CD4-positive, alpha-beta memory T cell (primary cell): ENCODE measurements at regions not wholly inside any gene's neighbourhood (a gene's known extent, or its start where the extent isn't known, plus 50 kb on each side); places are given as distances from the start of the nearest gene placed in this dataset.

ENCODE experiments used
- CTCF ChIA-PET: fragments of 350-600 bp; sonication (Branson Sonifier 250); formaldehyde crosslinking; loops from one replicate; lab custom pipeline; 2021; ENCODE audit warnings: inconsistent platforms; ENCODE audit not compliant: partially characterized antibody; lab: Charles Lee
- POLR2A ChIA-PET: fragments of 350-600 bp; sonication (Branson Sonifier 250); formaldehyde crosslinking; loops from one replicate; lab custom pipeline; 2021; ENCODE audit not compliant: partially characterized antibody; lab: Charles Lee
- DNase-seq, 5 donors: peaks; one replicate each; pipeline versions ENCODE4 v3.0.0 to v3.0.0-alpha.2; 2020 to 2022; ENCODE audit warnings: mixed read lengths in 1 of 5
- H3K27ac ChIP-seq: one replicate; pipeline ENCODE4 v1.7.0; 2013; ENCODE audit warnings: low read depth, low read length
- H3K27me3 ChIP-seq: 2 replicates; pipeline ENCODE4 v1.7.0; 2013; ENCODE audit warnings: mild to moderate bottlenecking, low read length, moderate library complexity; ENCODE audit not compliant: insufficient read depth
- H3K36me3 ChIP-seq: 2 replicates; pipeline ENCODE4 v1.7.0; 2013; ENCODE audit warnings: mild to moderate bottlenecking, low read length, moderate library complexity; ENCODE audit not compliant: insufficient read depth
- H3K4me1 ChIP-seq: 2 replicates; pipeline ENCODE4 v1.7.0; 2013; ENCODE audit warnings: mild to moderate bottlenecking, low read length, moderate library complexity; ENCODE audit not compliant: insufficient read depth
- H3K4me3 ChIP-seq, 2 donors: one replicate each; pipeline ENCODE4 v1.7.0; 2013; ENCODE audit warnings: low read length in 2 of 2, mild to moderate bottlenecking in 1 of 2
- H3K9me3 ChIP-seq, 2 donors: one replicate each; pipeline ENCODE4 v1.7.0; 2013; ENCODE audit warnings: low read length in 2 of 2, control low read depth in 1 of 2; ENCODE audit not compliant: control insufficient read depth in 1 of 2
- H3K27ac Mint-ChIP-seq, 7 donors: one replicate each; pipeline ENCODE4 v1.8.0; 2020 to 2021; ENCODE audit warnings: mixed read lengths in 7 of 7, mild to moderate bottlenecking in 6 of 7, inconsistent platforms in 3 of 7, moderate library complexity in 3 of 7
- H3K27me3 Mint-ChIP-seq, 2 donors: one replicate each; pipeline ENCODE4 v1.8.0; 2020 to 2021; ENCODE audit warnings: mixed read lengths in 2 of 2
- H3K36me3 Mint-ChIP-seq, 2 donors: one replicate each; pipeline ENCODE4 v1.8.0; 2020 to 2021; ENCODE audit warnings: mixed read lengths in 2 of 2, inconsistent platforms in 1 of 2, mild to moderate bottlenecking in 1 of 2
- H3K4me1 Mint-ChIP-seq, 4 donors: one replicate each; pipeline ENCODE4 v1.8.0; 2020 to 2021; ENCODE audit warnings: mixed read lengths in 4 of 4, mild to moderate bottlenecking in 1 of 4
- H3K4me3 Mint-ChIP-seq, 8 donors: one replicate each; pipeline ENCODE4 v1.8.0; 2020 to 2021; ENCODE audit warnings: mixed read lengths in 8 of 8, mild to moderate bottlenecking in 7 of 8, moderate library complexity in 6 of 8, inconsistent platforms in 3 of 8
- H3K9me3 Mint-ChIP-seq, 8 donors: one replicate each; pipeline ENCODE4 v1.8.0; 2020 to 2021; ENCODE audit warnings: mixed read lengths in 8 of 8, mild to moderate bottlenecking in 5 of 8, inconsistent platforms in 3 of 8, moderate library complexity in 1 of 8
- intact Hi-C: fragments of 100-400 bp; cut with micrococcal nuclease; formaldehyde crosslinking; loops from one replicate; pipeline ENCODE4 v1.15.1; 2023

DNA sequence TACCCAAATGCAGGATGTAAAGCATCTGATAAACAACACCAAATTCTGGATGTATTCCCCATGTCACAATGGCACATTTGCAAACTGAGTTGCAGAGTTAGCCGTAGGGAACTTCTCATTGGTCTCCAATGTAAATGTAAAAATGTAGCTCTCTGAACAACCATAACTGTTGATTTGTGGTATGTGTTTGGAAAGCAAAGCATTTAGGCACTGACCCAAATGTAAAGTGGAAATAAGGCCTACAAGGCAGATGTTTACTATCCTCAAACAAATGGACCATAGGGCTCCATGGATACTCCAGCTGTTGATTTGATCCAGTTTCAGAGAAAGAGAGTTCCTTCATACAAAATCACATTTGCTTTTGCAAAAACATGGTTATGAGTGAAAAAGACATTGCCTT, 223.0 kb upstream of the ELAC2 start:
- POLR2A ChIA-PET: no interaction called here
- CTCF ChIA-PET: no interaction called here
- intact Hi-C loops: no loop called here
- Mint-ChIP-seq H3K9me3 (peaks cover 0 to 3% (median 0%) of the 10 kb centered on the region in 8 donors), H3K4me3 (no peak overlapping the region), H3K27ac (no peak overlapping the region), H3K4me1 (no peaks in the 10 kb centered on the region), H3K36me3 (no peaks in the 10 kb centered on the region), H3K27me3 (peaks cover 2 to 3% of the 10 kb centered on the region in 2 donors)
- no peaks in the 10 kb centered on the region for H3K27me3 ChIP-seq
- H3K4me3 ChIP-seq: no peak overlapping the region
- no peaks in the 10 kb centered on the region for H3K9me3 ChIP-seq
- H3K27ac ChIP-seq: no peak overlapping the region
- no peaks in the 10 kb centered on the region for H3K36me3 ChIP-seq
- H3K4me1 ChIP-seq: no peaks in the 10 kb centered on the region
- no peak for DNase-seq

DNA sequence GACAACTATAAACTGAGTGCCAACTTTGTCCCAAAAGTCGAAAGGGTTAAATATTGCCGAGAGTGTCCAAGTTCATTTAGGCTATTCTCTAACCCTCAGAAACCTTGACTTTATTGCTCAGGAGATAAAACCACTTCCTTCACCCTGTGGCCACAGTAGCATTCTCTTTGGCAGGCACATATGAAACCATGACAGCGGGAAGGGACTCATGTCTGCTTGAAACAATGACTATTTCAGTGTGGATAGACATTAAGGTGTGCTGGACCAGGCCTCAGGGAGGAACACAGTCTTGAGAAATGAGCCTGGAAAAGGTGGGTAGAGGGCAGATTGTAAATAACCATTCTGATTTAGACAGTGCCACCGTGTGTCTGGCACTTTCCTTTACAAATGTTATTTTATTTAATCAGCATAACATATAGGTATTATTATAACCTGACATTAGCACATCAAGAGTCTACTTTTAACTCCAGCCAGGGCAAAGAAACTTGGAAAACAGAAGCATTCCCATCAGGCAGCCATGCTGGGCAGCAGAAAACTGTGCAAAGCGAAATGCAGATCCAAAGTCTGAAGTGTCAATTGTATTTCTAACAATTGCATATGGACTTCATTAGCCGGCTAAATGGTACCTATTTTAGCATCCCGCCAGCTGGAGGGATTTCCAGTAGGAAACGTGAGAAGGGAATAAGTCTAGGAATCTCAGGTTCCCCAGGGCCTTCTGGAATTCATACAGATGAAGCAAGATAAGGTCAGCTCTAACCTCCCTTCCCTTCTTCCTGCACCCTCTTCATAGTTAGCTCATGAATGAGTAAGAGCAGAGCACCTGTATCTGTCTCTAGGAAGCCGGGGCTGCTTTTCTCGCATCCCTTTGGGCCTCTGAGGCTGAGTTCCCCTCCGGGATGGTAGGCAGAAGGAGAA, 212.8 kb upstream of the ELAC2 start:
- Histone ChIP-seq H3K9me3 (no peaks in the 10 kb centered on the region), H3K4me1 (no peaks in the 10 kb centered on the region), H3K4me3 (no peak overlapping the region), H3K27me3 (no peaks in the 10 kb centered on the region), H3K27ac (no peak overlapping the region), H3K36me3 (no peaks in the 10 kb centered on the region)
- Mint-ChIP-seq H3K27me3 (peaks cover 3% of the 10 kb centered on the region in 2 donors), H3K9me3 (no peaks in the 10 kb centered on the region), H3K4me1 (no peaks in the 10 kb centered on the region), H3K27ac (no peak overlapping the region), H3K36me3 (no peaks in the 10 kb centered on the region), H3K4me3 (no peak overlapping the region)
- POLR2A ChIA-PET: no interaction called here
- CTCF ChIA-PET: no interaction called here
- intact Hi-C loops: no loop called here
- no peak for DNase-seq

DNA sequence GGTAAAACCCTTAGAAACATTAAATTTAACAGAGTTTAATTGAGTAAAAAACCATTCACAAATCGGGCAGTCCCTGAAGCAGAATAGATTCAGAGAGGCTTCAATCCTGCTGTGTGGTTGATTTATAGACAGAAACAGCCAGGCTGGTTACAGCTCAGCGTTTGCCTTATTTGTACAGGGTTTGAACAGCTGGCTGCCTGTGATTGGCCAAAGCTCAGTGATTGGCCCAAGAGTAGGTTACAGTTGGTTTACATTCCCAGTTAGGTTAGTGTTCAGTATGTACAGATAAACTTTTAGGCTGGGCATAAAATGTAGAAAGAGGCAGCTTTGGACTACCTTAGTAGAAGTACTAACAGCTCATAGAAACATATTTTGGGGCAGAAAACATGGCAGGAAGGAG, 210.4 kb upstream of the ELAC2 start:
- Mint-ChIP-seq H3K4me3 (no peak overlapping the region), H3K27ac (no peak overlapping the region), H3K36me3 (no peaks in the 10 kb centered on the region), H3K4me1 (no peaks in the 10 kb centered on the region), H3K9me3 (peaks cover 0 to 2% (median 0%) of the 10 kb centered on the region in 8 donors), H3K27me3 (peaks cover 1 to 3% of the 10 kb centered on the region in 2 donors)
- Histone ChIP-seq H3K36me3 (no peaks in the 10 kb centered on the region), H3K27me3 (no peaks in the 10 kb centered on the region), H3K4me1 (no peaks in the 10 kb centered on the region), H3K4me3 (no peak overlapping the region), H3K9me3 (no peaks in the 10 kb centered on the region), H3K27ac (no peak overlapping the region)
- CTCF ChIA-PET: no interaction called here
- DNase-seq: no peak
- intact Hi-C loops: no loop called here
- POLR2A ChIA-PET: no interaction called here

DNA sequence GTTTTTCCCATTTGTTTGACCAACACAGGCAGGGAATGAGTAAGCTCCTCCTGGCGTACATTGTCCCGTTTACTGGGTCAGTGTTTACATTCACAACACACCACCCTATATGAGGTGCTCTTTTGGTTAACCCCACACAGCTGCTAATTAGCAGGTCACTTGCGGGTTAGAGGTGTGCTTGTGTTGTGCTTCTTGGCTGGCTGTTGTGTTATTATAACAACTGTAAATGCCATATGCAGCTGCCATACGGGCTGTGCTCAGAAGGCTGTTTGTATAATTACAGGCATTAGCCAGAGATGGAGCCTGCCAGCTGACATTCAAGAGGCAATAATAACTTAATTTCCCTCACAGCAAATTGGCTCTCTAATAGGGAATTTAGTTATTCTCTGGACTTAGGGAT, 205.1 kb upstream of the ELAC2 start:
- no peak overlapping the region for H3K4me3 ChIP-seq
- no peak overlapping the region for H3K27ac Mint-ChIP-seq
- no peak overlapping the region for H3K27ac ChIP-seq
- ChIA-PET POLR2A (no interaction called here), CTCF (no interaction called here)
- peaks cover 4% of the 10 kb centered on the region for H3K27me3 ChIP-seq
- no peaks in the 10 kb centered on the region for H3K36me3 Mint-ChIP-seq
- H3K9me3 ChIP-seq: no peaks in the 10 kb centered on the region
- peaks cover 0 to 3% of the 10 kb centered on the region in 2 donors for H3K27me3 Mint-ChIP-seq
- intact Hi-C loops: no loop called here
- H3K4me1 ChIP-seq: no peaks in the 10 kb centered on the region
- H3K4me3 Mint-ChIP-seq: no peak overlapping the region
- no peaks in the 10 kb centered on the region for H3K36me3 ChIP-seq
- DNase-seq: no peak
- H3K9me3 Mint-ChIP-seq: peaks cover 0 to 5% (median 0%) of the 10 kb centered on the region in 8 donors
- no peaks in the 10 kb centered on the region for H3K4me1 Mint-ChIP-seq

DNA sequence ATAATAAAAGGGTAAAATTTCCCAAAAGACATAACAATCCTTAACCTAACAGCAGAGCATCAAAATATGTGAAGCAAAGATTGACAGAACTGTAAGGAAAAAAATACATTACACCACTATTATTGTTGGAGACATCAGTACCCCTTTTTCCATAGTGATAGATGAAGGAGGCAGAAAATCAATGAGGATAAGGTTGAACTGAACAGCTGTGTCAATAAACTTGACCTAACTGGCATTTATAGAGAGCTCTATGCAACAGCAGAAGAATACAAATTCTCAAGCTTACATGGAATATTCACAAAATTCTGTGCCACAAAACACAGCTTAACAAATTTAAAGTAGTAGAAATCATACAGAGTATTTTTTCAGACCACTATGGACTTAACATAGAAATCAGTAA, 195.0 kb upstream of the ELAC2 start:
- ChIA-PET POLR2A (no interaction called here), CTCF (no interaction called here)
- Mint-ChIP-seq H3K4me3 (no peak overlapping the region), H3K9me3 (peaks cover 0 to 6% (median under 1%) of the 10 kb centered on the region in 8 donors), H3K4me1 (no peaks in the 10 kb centered on the region), H3K27me3 (peaks cover 0 to 6% of the 10 kb centered on the region in 2 donors), H3K27ac (no peak overlapping the region), H3K36me3 (no peaks in the 10 kb centered on the region)
- DNase-seq: no peak
- intact Hi-C loops: no loop called here
- H3K36me3 ChIP-seq: no peaks in the 10 kb centered on the region
- H3K27me3 ChIP-seq: no peaks in the 10 kb centered on the region
- H3K27ac ChIP-seq: no peak overlapping the region
- no peaks in the 10 kb centered on the region for H3K4me1 ChIP-seq
- H3K4me3 ChIP-seq: no peak overlapping the region
- H3K9me3 ChIP-seq: no peaks in the 10 kb centered on the region

DNA sequence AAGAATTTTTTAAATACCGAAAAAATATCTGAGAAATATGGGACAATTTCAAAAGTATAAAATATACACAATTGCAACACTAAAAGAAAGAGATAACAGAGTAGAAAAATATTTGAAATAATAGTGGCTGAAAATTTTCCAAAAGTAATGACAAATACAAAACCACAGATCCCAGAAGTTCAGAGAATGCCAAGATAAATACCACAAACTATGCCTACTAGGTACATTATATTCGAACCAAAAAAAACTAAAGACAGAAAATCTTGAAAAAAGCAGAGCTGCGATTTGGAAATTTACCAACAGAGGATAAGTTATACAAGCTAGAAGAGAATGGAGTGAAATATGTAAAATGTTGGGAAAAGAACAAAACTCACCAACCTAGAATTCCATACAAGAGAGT, 191.3 kb upstream of the ELAC2 start:
- intact Hi-C loops: no loop called here
- H3K9me3 Mint-ChIP-seq: peaks cover 0 to 6% (median 0%) of the 10 kb centered on the region in 8 donors
- H3K4me3 ChIP-seq: no peak overlapping the region
- H3K9me3 ChIP-seq: no peaks in the 10 kb centered on the region
- DNase-seq: no peak
- no peaks in the 10 kb centered on the region for H3K4me1 ChIP-seq
- CTCF ChIA-PET: no interaction called here
- H3K27ac ChIP-seq: no peak overlapping the region
- H3K36me3 ChIP-seq: no peaks in the 10 kb centered on the region
- no peak overlapping the region for H3K4me3 Mint-ChIP-seq
- no peaks in the 10 kb centered on the region for H3K36me3 Mint-ChIP-seq
- POLR2A ChIA-PET: no interaction called here
- H3K27me3 ChIP-seq: no peaks in the 10 kb centered on the region
- H3K27ac Mint-ChIP-seq: no peak overlapping the region
- peaks cover 3 to 6% of the 10 kb centered on the region in 2 donors for H3K27me3 Mint-ChIP-seq
- H3K4me1 Mint-ChIP-seq: no peaks in the 10 kb centered on the region

DNA sequence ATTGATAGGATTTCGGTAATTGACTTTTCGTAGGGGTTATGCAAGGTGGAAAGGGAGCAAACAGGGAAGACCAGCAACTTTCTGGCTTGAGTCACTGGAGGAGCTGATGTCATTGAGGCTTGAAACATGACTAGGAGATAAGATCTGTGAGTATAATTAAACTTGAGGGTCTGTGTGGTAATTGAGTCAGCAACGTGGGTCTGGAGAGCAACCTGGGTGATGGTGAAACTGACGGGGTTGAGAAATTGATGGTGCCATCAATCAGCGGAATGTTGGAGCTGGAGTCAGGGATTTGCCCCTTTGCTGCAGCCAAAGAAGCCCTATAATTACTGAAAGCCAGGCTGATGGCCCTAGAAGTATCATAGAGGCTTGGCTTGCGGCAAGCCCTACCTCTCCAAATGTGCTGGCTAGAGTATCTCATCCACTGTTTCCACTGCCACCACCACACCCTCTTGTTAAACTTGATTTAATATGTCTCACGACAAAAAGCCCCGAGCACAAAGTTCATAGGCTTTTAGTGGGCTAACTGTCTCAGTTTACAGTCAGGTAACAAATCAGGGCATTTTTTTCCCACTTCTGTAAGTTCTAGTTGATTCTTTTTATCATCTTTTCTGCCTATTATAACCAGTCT, 186.9 kb upstream of the ELAC2 start:
- H3K36me3 Mint-ChIP-seq: no peaks in the 10 kb centered on the region
- no peak overlapping the region for H3K27ac Mint-ChIP-seq
- POLR2A ChIA-PET: no interaction called here
- no peaks in the 10 kb centered on the region for H3K36me3 ChIP-seq
- no peaks in the 10 kb centered on the region for H3K4me1 ChIP-seq
- CTCF ChIA-PET: no interaction called here
- H3K27ac ChIP-seq: no peak overlapping the region
- H3K27me3 ChIP-seq: no peaks in the 10 kb centered on the region
- no peak overlapping the region for H3K4me3 ChIP-seq
- H3K4me1 Mint-ChIP-seq: no peaks in the 10 kb centered on the region
- H3K4me3 Mint-ChIP-seq: no peak overlapping the region
- intact Hi-C loops: no loop called here
- peaks cover 0 to 4% (median 0%) of the 10 kb centered on the region in 8 donors for H3K9me3 Mint-ChIP-seq
- no peak for DNase-seq
- H3K9me3 ChIP-seq: no peaks in the 10 kb centered on the region
- peaks cover 1 to 6% of the 10 kb centered on the region in 2 donors for H3K27me3 Mint-ChIP-seq
